ENCODE measurements at regions not wholly inside any gene's neighbourhood (a gene's known extent, or its start where the extent isn't known, plus 50 kb on each side); places are given as distances from the start of the nearest gene placed in this dataset.

DNA sequence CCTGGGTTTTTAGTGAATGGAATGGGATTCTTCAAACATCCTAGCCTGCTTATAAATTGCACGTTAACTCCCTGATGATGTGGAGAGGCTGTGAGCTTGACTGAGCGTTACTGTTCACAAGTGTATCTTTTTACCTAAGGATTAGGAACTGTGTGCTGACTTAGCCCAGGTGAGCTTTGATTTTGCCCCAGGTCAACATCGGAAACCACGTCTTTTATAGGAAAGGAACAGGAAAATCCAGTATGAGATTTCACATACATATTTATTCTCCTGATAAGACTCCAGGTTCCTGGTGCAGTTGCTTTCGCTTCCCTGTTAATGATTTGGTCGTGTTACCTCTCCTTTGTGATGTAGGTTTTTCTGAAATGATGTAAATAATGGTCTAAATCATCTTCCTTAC lies 103.2 kb upstream of the BASP1 start:
- Histone ChIP-seq H3K27ac (no peak overlapping the region), H3K4me3 (no peak overlapping the region), H3K9me3 (no peaks in the 10 kb centered on the region), H3K36me3 (no peaks in the 10 kb centered on the region), H3K4me1 (peaks cover 24% of the 10 kb centered on the region), H3K27me3 (ENCODE audit: low read depth) (no peaks in the 10 kb centered on the region)
- peak in 1 of 2 donors; percentile 33 for ATAC-seq
- DNase-seq, result no peak
- TF ChIP-seq, protein P1, sequence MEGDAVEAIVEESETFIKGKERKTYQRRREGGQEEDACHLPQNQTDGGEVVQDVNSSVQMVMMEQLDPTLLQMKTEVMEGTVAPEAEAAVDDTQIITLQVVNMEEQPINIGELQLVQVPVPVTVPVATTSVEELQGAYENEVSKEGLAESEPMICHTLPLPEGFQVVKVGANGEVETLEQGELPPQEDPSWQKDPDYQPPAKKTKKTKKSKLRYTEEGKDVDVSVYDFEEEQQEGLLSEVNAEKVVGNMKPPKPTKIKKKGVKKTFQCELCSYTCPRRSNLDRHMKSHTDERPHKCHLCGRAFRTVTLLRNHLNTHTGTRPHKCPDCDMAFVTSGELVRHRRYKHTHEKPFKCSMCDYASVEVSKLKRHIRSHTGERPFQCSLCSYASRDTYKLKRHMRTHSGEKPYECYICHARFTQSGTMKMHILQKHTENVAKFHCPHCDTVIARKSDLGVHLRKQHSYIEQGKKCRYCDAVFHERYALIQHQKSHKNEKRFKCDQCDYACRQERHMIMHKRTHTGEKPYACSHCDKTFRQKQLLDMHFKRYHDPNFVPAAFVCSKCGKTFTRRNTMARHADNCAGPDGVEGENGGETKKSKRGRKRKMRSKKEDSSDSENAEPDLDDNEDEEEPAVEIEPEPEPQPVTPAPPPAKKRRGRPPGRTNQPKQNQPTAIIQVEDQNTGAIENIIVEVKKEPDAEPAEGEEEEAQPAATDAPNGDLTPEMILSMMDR (IDR thresholded peaks at IDR 0.05), result no peak
- intact Hi-C loops (cut with DNase I), result no loop called here

DNA sequence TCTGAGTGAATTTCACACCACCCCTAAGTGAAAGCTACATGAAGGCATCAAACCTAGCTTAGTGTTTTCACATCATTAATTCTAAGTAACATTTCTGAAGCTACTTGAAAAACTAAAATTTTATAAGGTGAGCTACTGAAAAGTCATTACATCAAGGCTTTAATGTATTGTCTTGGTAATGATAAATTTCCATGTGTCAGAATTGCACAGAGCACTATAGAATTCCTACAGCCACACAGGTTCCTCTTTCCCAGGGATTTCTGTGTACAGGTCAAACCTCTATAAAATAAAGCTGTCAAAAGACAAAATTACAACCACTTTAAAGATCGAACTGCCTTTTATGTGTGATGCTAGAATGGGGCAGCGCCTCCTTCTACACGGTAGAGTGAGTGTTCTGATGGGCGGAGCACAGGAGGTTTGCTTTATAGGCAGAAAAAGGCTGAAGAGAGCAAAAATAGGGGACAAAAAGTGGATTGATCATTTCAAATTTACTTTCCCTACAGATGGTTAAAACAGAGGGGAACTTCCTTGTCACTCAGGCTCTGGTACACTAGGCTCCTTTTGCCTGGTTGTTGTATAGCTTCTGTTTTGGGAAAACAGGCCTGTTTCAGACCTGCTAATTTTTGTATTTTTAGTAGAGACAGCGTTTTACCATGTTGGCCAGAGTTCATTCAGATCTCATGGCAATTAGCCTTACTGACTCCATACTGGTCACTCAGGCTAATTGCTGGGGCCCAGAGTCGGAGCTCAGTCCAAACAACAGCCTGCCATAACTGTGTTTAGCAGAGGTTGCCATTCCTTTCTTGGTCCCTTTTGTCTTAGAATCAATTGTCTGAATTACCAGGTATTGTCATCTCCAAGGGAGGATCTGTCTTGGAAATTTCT lies 102.5 kb upstream of the BASP1 start:
- H3K4me1 ChIP-seq, result peaks cover 26% of the 10 kb centered on the region
- H3K27me3 ChIP-seq (ENCODE audit: low read depth), result no peaks in the 10 kb centered on the region
- no peaks in the 10 kb centered on the region for H3K36me3 ChIP-seq
- H3K9me3 ChIP-seq, result no peaks in the 10 kb centered on the region
- DNase-seq (no peak), ATAC-seq (no peak)
- TF ChIP-seq, protein P1 (IDR thresholded peaks at IDR 0.05), result no peak
- intact Hi-C loops (cut with DNase I), result no loop called here
- H3K4me3 ChIP-seq, result no peak overlapping the region
- no peak overlapping the region for H3K27ac ChIP-seq

DNA sequence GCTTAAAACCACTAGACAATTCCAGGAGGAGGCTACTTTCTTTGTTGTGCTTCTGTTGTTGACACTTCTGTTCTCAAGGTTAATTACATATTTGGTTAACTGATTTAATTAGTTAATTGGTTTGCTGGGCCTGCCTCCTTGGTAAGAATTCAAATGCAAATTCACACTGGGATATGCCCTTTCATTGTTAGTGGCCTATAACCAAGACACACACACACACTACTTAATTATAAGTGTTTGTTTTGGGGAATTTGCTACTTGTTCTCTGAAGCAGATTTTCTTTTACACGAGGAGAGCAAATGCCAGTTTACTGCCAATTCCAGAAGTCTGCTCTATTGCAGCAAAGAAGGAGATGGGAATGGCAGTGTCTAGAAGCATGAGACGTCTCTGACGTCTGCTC lies 101.6 kb upstream of the BASP1 start:
- peak in 1 of 2 donors; percentile 15 for ATAC-seq
- H3K9me3 ChIP-seq, result no peaks in the 10 kb centered on the region
- no peak overlapping the region for H3K4me3 ChIP-seq
- DNase-seq, result no peak
- no peak overlapping the region for H3K27ac ChIP-seq
- TF ChIP-seq, protein P1 (IDR thresholded peaks at IDR 0.05), result no peak
- H3K4me1 ChIP-seq, result peaks cover 26% of the 10 kb centered on the region
- H3K27me3 ChIP-seq (ENCODE audit: low read depth), result no peaks in the 10 kb centered on the region
- intact Hi-C loops (cut with DNase I), result no loop called here
- H3K36me3 ChIP-seq, result no peaks in the 10 kb centered on the region

DNA sequence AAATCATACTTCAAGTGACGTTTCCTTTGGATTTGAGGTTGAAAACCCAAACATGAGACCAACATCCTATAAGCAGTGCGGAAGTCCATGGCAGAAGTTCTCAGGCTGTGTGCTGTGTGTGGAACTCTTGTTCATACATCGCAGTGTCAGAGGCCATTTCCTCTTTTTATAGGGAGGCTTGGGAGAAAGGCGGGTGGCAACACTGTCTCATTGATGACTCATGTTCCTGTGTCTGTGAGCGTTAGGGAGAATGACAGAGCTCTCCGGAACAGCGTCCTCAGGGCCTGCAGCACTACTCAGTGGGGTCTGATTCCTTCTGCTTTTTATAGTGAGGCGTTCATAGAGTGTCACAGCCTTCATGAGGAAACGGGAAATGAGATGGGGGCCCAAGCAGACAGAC lies 98.8 kb upstream of the BASP1 start:
- H3K36me3 ChIP-seq, result no peaks in the 10 kb centered on the region
- TF ChIP-seq, protein P1 (IDR thresholded peaks at IDR 0.05), result no peak
- DNase-seq, result peak; percentile 68
- H3K4me3 ChIP-seq, result no peak overlapping the region
- no peaks in the 10 kb centered on the region for H3K27me3 ChIP-seq (ENCODE audit: low read depth)
- H3K27ac ChIP-seq, result peak overlapping the region; percentile 41
- peak; percentile 90 to 97 for ATAC-seq
- peaks cover 24% of the 10 kb centered on the region for H3K4me1 ChIP-seq
- intact Hi-C loops (cut with DNase I), result no loop called here
- no peaks in the 10 kb centered on the region for H3K9me3 ChIP-seq

DNA sequence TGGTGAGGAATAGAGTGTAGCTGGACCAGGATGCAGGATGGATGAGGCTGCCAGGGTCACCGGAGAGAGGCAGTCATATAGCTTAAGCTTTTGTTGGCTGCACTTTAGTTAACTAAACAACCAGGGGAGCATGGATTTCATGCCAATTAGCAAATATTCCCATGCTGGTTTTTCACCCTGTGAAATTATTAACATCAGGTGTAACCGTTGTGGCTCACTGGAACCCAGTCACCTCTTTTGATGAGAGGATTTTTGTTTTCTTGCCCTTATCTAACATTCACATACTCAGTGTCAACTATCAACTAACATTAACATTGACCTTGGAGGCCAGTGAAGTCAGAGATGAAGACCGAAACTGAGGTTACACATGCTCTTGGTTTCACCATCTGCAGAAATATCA lies 97.2 kb upstream of the BASP1 start:
- H3K36me3 ChIP-seq, result no peaks in the 10 kb centered on the region
- peaks cover 20% of the 10 kb centered on the region for H3K4me1 ChIP-seq
- DNase-seq, result no peak
- H3K4me3 ChIP-seq, result no peak overlapping the region
- intact Hi-C loops (cut with DNase I), result no loop called here
- H3K27ac ChIP-seq, result no peak overlapping the region
- H3K27me3 ChIP-seq (ENCODE audit: low read depth), result no peaks in the 10 kb centered on the region
- no peak for ATAC-seq
- no peaks in the 10 kb centered on the region for H3K9me3 ChIP-seq
- TF ChIP-seq, protein P1 (IDR thresholded peaks at IDR 0.05), result no peak
